ACC112 (cell line): ENCODE measurements at regions not wholly inside any gene's neighbourhood (a gene's known extent, or its start where the extent isn't known, plus 50 kb on each side); places are given as distances from the start of the nearest gene placed in this dataset.

Experiments
- H2AFZ ChIP-seq: fragments of 200-600 bp; sonication (generic); one replicate; pipeline ENCODE4 v1.6.0; 2017; ENCODE audit warnings: antibody characterized with exemption, low read length; ENCODE audit not compliant: unreplicated experiment
- H3K27ac ChIP-seq: fragments of 200-600 bp; sonication (generic); 2 replicates; pipeline ENCODE4 v1.5.1; 2014; ENCODE audit warnings: low read depth, mild to moderate bottlenecking, antibody characterized with exemption, low read length, moderate library complexity
- H3K27me3 ChIP-seq: fragments of 200-600 bp; sonication (generic); 2 replicates; pipeline ENCODE4 v1.6.1; 2014; ENCODE audit warnings: mild to moderate bottlenecking, antibody characterized with exemption, low read length, moderate library complexity, mixed read lengths; ENCODE audit not compliant: insufficient read depth
- H3K36me3 ChIP-seq: fragments of 200-600 bp; sonication (generic); 2 replicates; pipeline ENCODE4 v1.6.1; 2016; ENCODE audit warnings: mild to moderate bottlenecking, antibody characterized with exemption, low read length, moderate library complexity, mixed read lengths; ENCODE audit not compliant: insufficient read depth
- H3K4me1 ChIP-seq: fragments of 200-600 bp; sonication (generic); one replicate; pipeline ENCODE4 v1.6.1; 2016; ENCODE audit warnings: low read length, mixed read lengths; ENCODE audit not compliant: insufficient read depth, unreplicated experiment, control insufficient read depth
- H3K4me3 ChIP-seq: fragments of 200-600 bp; sonication (generic); 2 replicates; pipeline ENCODE4 v1.5.1; 2014; ENCODE audit warnings: mild to moderate bottlenecking, low read depth, low read length
- H3K79me2 ChIP-seq: fragments of 200-600 bp; sonication (generic); one replicate; pipeline ENCODE4 v1.6.0; 2016; ENCODE audit warnings: low read length; ENCODE audit not compliant: control insufficient read depth, unreplicated experiment, insufficient read depth

- no peak overlapping the region for H3K27ac ChIP-seq
- no peaks in the 10 kb centered on the region for H3K4me1 ChIP-seq
- no peak overlapping the region for H3K4me3 ChIP-seq
- H3K36me3 ChIP-seq, result no peaks in the 10 kb centered on the region
- no peaks in the 10 kb centered on the region for H3K79me2 ChIP-seq
- peaks cover 51% of the 10 kb centered on the region for H3K27me3 ChIP-seq
- H2AFZ ChIP-seq, result no peak overlapping the region
These were observed 255.6 kb downstream of the PREX1 start for GRCh38 chr20:48571949-48572847.

GRCh38 chr20:48569679-48570078 is 258.1 kb downstream of the PREX1 start:
- Histone ChIP-seq H2AFZ (no peak overlapping the region), H3K27me3 (peaks cover 64% of the 10 kb centered on the region), H3K36me3 (no peaks in the 10 kb centered on the region), H3K79me2 (no peaks in the 10 kb centered on the region), H3K27ac (no peak overlapping the region), H3K4me1 (no peaks in the 10 kb centered on the region), H3K4me3 (no peak overlapping the region)

- no peaks in the 10 kb centered on the region for H3K79me2 ChIP-seq
- H3K4me3 ChIP-seq, result no peak overlapping the region
- no peak overlapping the region for H2AFZ ChIP-seq
- no peaks in the 10 kb centered on the region for H3K4me1 ChIP-seq
- H3K27ac ChIP-seq, result no peak overlapping the region
- H3K36me3 ChIP-seq, result no peaks in the 10 kb centered on the region
- peaks cover 56% of the 10 kb centered on the region for H3K27me3 ChIP-seq
These were observed 259.3 kb downstream of the PREX1 start for GRCh38 chr20:48568520-48568919.

- Histone ChIP-seq H3K36me3 (no peaks in the 10 kb centered on the region), H3K4me1 (no peaks in the 10 kb centered on the region), H3K79me2 (no peaks in the 10 kb centered on the region), H3K27ac (no peak overlapping the region), H3K4me3 (no peak overlapping the region), H3K27me3 (peaks cover 47% of the 10 kb centered on the region), H2AFZ (no peak overlapping the region)
These were observed 260.7 kb downstream of the PREX1 start for GRCh38 chr20:48567145-48567544.

GRCh38 chr20:48564982-48565539 is 262.7 kb downstream of the PREX1 start:
- H3K27me3 ChIP-seq, result peaks cover 36% of the 10 kb centered on the region
- no peak overlapping the region for H3K4me3 ChIP-seq
- no peaks in the 10 kb centered on the region for H3K4me1 ChIP-seq
- H3K79me2 ChIP-seq, result no peaks in the 10 kb centered on the region
- no peak overlapping the region for H3K27ac ChIP-seq
- H2AFZ ChIP-seq, result no peak overlapping the region
- no peaks in the 10 kb centered on the region for H3K36me3 ChIP-seq

- no peak overlapping the region for H2AFZ ChIP-seq
- H3K27ac ChIP-seq, result no peak overlapping the region
- no peaks in the 10 kb centered on the region for H3K36me3 ChIP-seq
- no peaks in the 10 kb centered on the region for H3K4me1 ChIP-seq
- H3K79me2 ChIP-seq, result no peaks in the 10 kb centered on the region
- H3K27me3 ChIP-seq, result peaks cover 29% of the 10 kb centered on the region
- H3K4me3 ChIP-seq, result no peak overlapping the region
These were observed 264.5 kb downstream of the PREX1 start for GRCh38 chr20:48563191-48563870.

GRCh38 chr20:48562586-48563116 is 265.1 kb downstream of the PREX1 start:
- H3K79me2 ChIP-seq, result no peaks in the 10 kb centered on the region

GRCh38 chr20:48558906-48559305 is 268.9 kb downstream of the PREX1 start:
- peaks cover 38% of the 10 kb centered on the region for H3K27me3 ChIP-seq
- H3K4me1 ChIP-seq, result no peaks in the 10 kb centered on the region
- H3K4me3 ChIP-seq, result no peak overlapping the region
- H3K27ac ChIP-seq, result no peak overlapping the region
- no peak overlapping the region for H2AFZ ChIP-seq
- H3K79me2 ChIP-seq, result no peaks in the 10 kb centered on the region
- H3K36me3 ChIP-seq, result no peaks in the 10 kb centered on the region

More at GRCh38 chr20:48562586-48563116, 265.1 kb downstream of the PREX1 start:
- peaks cover 30% of the 10 kb centered on the region for H3K27me3 ChIP-seq
- H3K36me3 ChIP-seq, result no peaks in the 10 kb centered on the region
- no peak overlapping the region for H2AFZ ChIP-seq
- H3K27ac ChIP-seq, result no peak overlapping the region
- no peak overlapping the region for H3K4me3 ChIP-seq
- H3K4me1 ChIP-seq, result no peaks in the 10 kb centered on the region

GRCh38 chr20:48557380-48557779 is 270.4 kb downstream of the PREX1 start:
- no peaks in the 10 kb centered on the region for H3K79me2 ChIP-seq
- H3K36me3 ChIP-seq, result no peaks in the 10 kb centered on the region
- H3K4me1 ChIP-seq, result no peaks in the 10 kb centered on the region
- H2AFZ ChIP-seq, result no peak overlapping the region
- no peak overlapping the region for H3K27ac ChIP-seq
- H3K4me3 ChIP-seq, result no peak overlapping the region
- peaks cover 48% of the 10 kb centered on the region for H3K27me3 ChIP-seq

- no peak overlapping the region for H3K27ac ChIP-seq
- H3K4me3 ChIP-seq, result no peak overlapping the region
- peaks cover 48% of the 10 kb centered on the region for H3K27me3 ChIP-seq
- no peaks in the 10 kb centered on the region for H3K79me2 ChIP-seq
- H3K4me1 ChIP-seq, result no peaks in the 10 kb centered on the region
- H3K36me3 ChIP-seq, result no peaks in the 10 kb centered on the region
- H2AFZ ChIP-seq, result no peak overlapping the region
These were observed 270.8 kb downstream of the PREX1 start for GRCh38 chr20:48556956-48557355.
